ENCODE measurements at regions not wholly inside any gene's neighbourhood (a gene's known extent, or its start where the extent isn't known, plus 50 kb on each side); places are given as distances from the start of the nearest gene placed in this dataset.

- Histone ChIP-seq H3K27me3 (ENCODE audit: control insufficient read depth, insufficient read depth, low read length) (no peaks in the 10 kb centered on the region), H3K36me3 (ENCODE audit: control insufficient read depth, insufficient read depth, low read length) (no peaks in the 10 kb centered on the region), H3K27ac (ENCODE audit: low read length) (no peak overlapping the region), H3K9me3 (ENCODE audit: control insufficient read depth, insufficient read depth, low read length) (no peaks in the 10 kb centered on the region), H3K4me3 (ENCODE audit: low read length) (no peak overlapping the region), H3K4me1 (ENCODE audit: control insufficient read depth, insufficient read depth, low read length) (no peaks in the 10 kb centered on the region)
- WGBS (ENCODE audit: insufficient coverage) = 88% methylated on average over 23 of the region's 23 CpGs
- H3K36me3 Mint-ChIP-seq = no peaks in the 10 kb centered on the region
- H3K27ac Mint-ChIP-seq = no peak overlapping the region
- H3K9me3 Mint-ChIP-seq = no peaks in the 10 kb centered on the region
- DNase-seq (no peak), ATAC-seq (peak in 1 of 3 donors; percentile 9)
- no peak for TF ChIP-seq CTCF (IDR thresholded peaks at IDR 0.05)
- intact Hi-C loops (cut with micrococcal nuclease) = no loop called here
- H3K4me3 Mint-ChIP-seq = no peak overlapping the region
- H3K4me1 Mint-ChIP-seq = no peaks in the 10 kb centered on the region
- no peaks in the 10 kb centered on the region for H3K27me3 Mint-ChIP-seq (ENCODE audit: low read depth in 2 of 2)
Observed at GRCh38 chr22:47391169-47392053, 629.0 kb downstream of the TBC1D22A start.

- intact Hi-C loops (cut with micrococcal nuclease) = no loop called here
- DNase-seq (no peak), ATAC-seq (no peak)
- no peaks in the 10 kb centered on the region for H3K36me3 ChIP-seq (ENCODE audit: control insufficient read depth, insufficient read depth, low read length)
- 91% methylated on average over 44 of the region's 44 CpGs for WGBS (ENCODE audit: insufficient coverage)
- H3K4me1 ChIP-seq (ENCODE audit: control insufficient read depth, insufficient read depth, low read length) = no peaks in the 10 kb centered on the region
- no peak overlapping the region for H3K27ac ChIP-seq (ENCODE audit: low read length)
- H3K27me3 ChIP-seq (ENCODE audit: control insufficient read depth, insufficient read depth, low read length) = no peaks in the 10 kb centered on the region
- H3K27me3 Mint-ChIP-seq (ENCODE audit: low read depth in 2 of 2) = no peaks in the 10 kb centered on the region
- no peak overlapping the region for H3K27ac Mint-ChIP-seq
- H3K9me3 Mint-ChIP-seq = no peaks in the 10 kb centered on the region
- TF ChIP-seq CTCF (IDR thresholded peaks at IDR 0.05) = no peak
- H3K9me3 ChIP-seq (ENCODE audit: control insufficient read depth, insufficient read depth, low read length) = no peaks in the 10 kb centered on the region
- H3K4me1 Mint-ChIP-seq = no peaks in the 10 kb centered on the region
- no peak overlapping the region for H3K4me3 ChIP-seq (ENCODE audit: low read length)
- no peak overlapping the region for H3K4me3 Mint-ChIP-seq
- no peaks in the 10 kb centered on the region for H3K36me3 Mint-ChIP-seq
Observed at GRCh38 chr22:47390026-47390970, 627.8 kb downstream of the TBC1D22A start.

GRCh38 chr22:47389201-47389600 is 626.8 kb downstream of the TBC1D22A start:
- Histone ChIP-seq H3K27me3 (ENCODE audit: control insufficient read depth, insufficient read depth, low read length) (no peaks in the 10 kb centered on the region), H3K4me1 (ENCODE audit: control insufficient read depth, insufficient read depth, low read length) (no peaks in the 10 kb centered on the region), H3K4me3 (ENCODE audit: low read length) (no peak overlapping the region), H3K27ac (ENCODE audit: low read length) (no peak overlapping the region), H3K9me3 (ENCODE audit: control insufficient read depth, insufficient read depth, low read length) (no peaks in the 10 kb centered on the region), H3K36me3 (ENCODE audit: control insufficient read depth, insufficient read depth, low read length) (no peaks in the 10 kb centered on the region)
- Mint-ChIP-seq H3K9me3 (no peaks in the 10 kb centered on the region), H3K27ac (no peak overlapping the region), H3K4me1 (no peaks in the 10 kb centered on the region), H3K27me3 (ENCODE audit: low read depth in 2 of 2) (no peaks in the 10 kb centered on the region), H3K36me3 (no peaks in the 10 kb centered on the region), H3K4me3 (no peak overlapping the region)
- TF ChIP-seq CTCF (IDR thresholded peaks at IDR 0.05) = no peak
- intact Hi-C loops (cut with micrococcal nuclease) = no loop called here
- DNase-seq (no peak), ATAC-seq (no peak)
- WGBS (ENCODE audit: insufficient coverage) = 79% methylated on average over 11 of the region's 11 CpGs
